CD4-positive, alpha-beta T cell (primary cell): ENCODE measurements at regions not wholly inside any gene's neighbourhood (a gene's known extent, or its start where the extent isn't known, plus 50 kb on each side); places are given as distances from the start of the nearest gene placed in this dataset.
"Not testable (repeated sequence)": the region's sequence is repeated elsewhere in the genome, so short reads cannot be mapped to it uniquely, and the experiment has no call there.

ENCODE experiments used
- ATAC-seq: fragments of 200-7000 bp; cut with Tn5 transposase; one replicate; pipeline ENCODE4 v1.10.0; 2022; ENCODE audit warnings: mild to moderate bottlenecking; ENCODE audit not compliant: poor library complexity
- CTCF ChIA-PET: fragments of 350-600 bp; sonication (Branson Sonifier 250); formaldehyde crosslinking; loops from one replicate; lab custom pipeline; 2021; ENCODE audit warnings: antibody characterized with exemption, inconsistent platforms; lab: Charles Lee
- POLR2A ChIA-PET: fragments of 350-600 bp; sonication (Branson Sonifier 250); formaldehyde crosslinking; loops from one replicate; lab custom pipeline; 2021; ENCODE audit warnings: antibody characterized with exemption, inconsistent platforms; lab: Charles Lee
- DNase-seq, 14 experiments: peaks; one replicate each; pipeline ENCODE4 v3.0.0-alpha.2; 2013 to 2020; ENCODE audit warnings: mixed read lengths in 2 of 14
- H3K27ac ChIP-seq, 2 donors: one replicate each; pipeline versions ENCODE4 v1.5.1 to v1.7.0; 2013; ENCODE audit warnings: low read length in 2 of 2, low read depth in 1 of 2, mild to moderate bottlenecking in 1 of 2
- H3K27me3 ChIP-seq, 2 experiments: 1 replicate in 1 of 2; 2 replicates in 1 of 2; pipeline versions ENCODE4 v1.6.1 to v1.7.0; 2013; ENCODE audit warnings: low read length in 2 of 2, control low read depth in 1 of 2, mild to moderate bottlenecking in 1 of 2, moderate library complexity in 1 of 2; ENCODE audit not compliant: insufficient read depth in 2 of 2, control insufficient read depth in 1 of 2
- H3K36me3 ChIP-seq: one replicate; pipeline ENCODE4 v1.6.1; 2013; ENCODE audit warnings: low read length, control low read depth; ENCODE audit not compliant: insufficient read depth
- H3K4me1 ChIP-seq: one replicate; pipeline ENCODE4 v1.6.1; 2013; ENCODE audit warnings: low read length, control low read depth; ENCODE audit not compliant: insufficient read depth
- H3K4me3 ChIP-seq: one replicate; pipeline ENCODE4 v1.5.1; 2013; ENCODE audit warnings: mild to moderate bottlenecking, low read length, moderate library complexity
- H3K9me3 ChIP-seq, 2 experiments: 1 replicate in 1 of 2; 2 replicates in 1 of 2; pipeline versions ENCODE4 v1.6.1 to v1.7.0; 2013; ENCODE audit warnings: low read length in 2 of 2, mild to moderate bottlenecking in 2 of 2, control low read depth in 1 of 2, moderate library complexity in 1 of 2; ENCODE audit not compliant: control insufficient read depth in 1 of 2, insufficient read depth in 1 of 2
- H3K27ac Mint-ChIP-seq: one replicate; pipeline ENCODE4 v1.8.0; 2020; ENCODE audit warnings: mixed read lengths
- H3K27me3 Mint-ChIP-seq: one replicate; pipeline ENCODE4 v1.8.0; 2021; ENCODE audit warnings: mixed read lengths
- H3K36me3 Mint-ChIP-seq: one replicate; pipeline ENCODE4 v1.8.0; 2021; ENCODE audit warnings: low read depth, mixed read lengths
- H3K4me1 Mint-ChIP-seq: one replicate; pipeline ENCODE4 v1.8.0; 2021; ENCODE audit warnings: low read depth, mixed read lengths
- H3K4me3 Mint-ChIP-seq: one replicate; pipeline ENCODE4 v1.8.0; 2020; ENCODE audit warnings: mild to moderate bottlenecking, mixed read lengths
- H3K9me3 Mint-ChIP-seq: one replicate; pipeline ENCODE4 v1.8.0; 2020; ENCODE audit warnings: mixed read lengths
- CTCF ChIP-seq: fragments of 200-600 bp; IDR thresholded peaks from one replicate; pipeline ENCODE4 v1.8.0; 2022; ENCODE audit warnings: antibody characterized with exemption, mild to moderate bottlenecking
- intact Hi-C, 2 experiments: fragments of 100-400 bp; cut with DNase I in 1 of 2; cut with micrococcal nuclease in 1 of 2; formaldehyde crosslinking; loops; one replicate each; pipeline versions ENCODE4 v1.15.1 to v1.9.0; 2023 to 2025; cut with DNase I, micrococcal nuclease

GRCh38 chr7:32775809-32776208, 115.8 kb downstream of the KBTBD2 start:
- H3K27me3 ChIP-seq, intact Hi-C loops, H3K4me3 Mint-ChIP-seq, ATAC-seq, H3K4me3 ChIP-seq, CTCF ChIA-PET, H3K36me3 Mint-ChIP-seq, H3K4me1 ChIP-seq, H3K36me3 ChIP-seq, H3K9me3 Mint-ChIP-seq, H3K27ac ChIP-seq, H3K4me1 Mint-ChIP-seq, DNase-seq, H3K9me3 ChIP-seq, POLR2A ChIA-PET, H3K27ac Mint-ChIP-seq: not testable (repeated sequence)
- H3K27me3 Mint-ChIP-seq = peaks cover 31% of the 10 kb centered on the region

GRCh38 chr7:32774541-32774951, 117.0 kb downstream of the KBTBD2 start:
- no peak for TF ChIP-seq CTCF
- H3K27ac Mint-ChIP-seq = no peak overlapping the region
- H3K36me3 Mint-ChIP-seq = no peaks in the 10 kb centered on the region
- no peak for DNase-seq
- no peak for ATAC-seq
- Histone ChIP-seq H3K9me3 (no peaks in the 10 kb centered on the region), H3K27ac (no peak overlapping the region), H3K4me1 (no peaks in the 10 kb centered on the region), H3K27me3 (peaks cover 4% of the 10 kb centered on the region in 2 experiments), H3K36me3 (no peaks in the 10 kb centered on the region), H3K4me3 (no peak overlapping the region)
- intact Hi-C loops = no loop called here
- H3K27me3 Mint-ChIP-seq = peaks cover 31% of the 10 kb centered on the region
- H3K9me3 Mint-ChIP-seq = no peaks in the 10 kb centered on the region
- ChIA-PET POLR2A (no interaction called here), CTCF (no interaction called here)
- no peak overlapping the region for H3K4me3 Mint-ChIP-seq
- no peaks in the 10 kb centered on the region for H3K4me1 Mint-ChIP-seq

GRCh38 chr7:32768866-32769510, 122.6 kb downstream of the KBTBD2 start:
- H3K4me1 Mint-ChIP-seq, CTCF ChIA-PET, H3K4me3 Mint-ChIP-seq, H3K27ac Mint-ChIP-seq, H3K9me3 Mint-ChIP-seq, H3K36me3 Mint-ChIP-seq, H3K27ac ChIP-seq, H3K4me3 ChIP-seq, H3K4me1 ChIP-seq, DNase-seq, ATAC-seq, POLR2A ChIA-PET, H3K36me3 ChIP-seq, H3K9me3 ChIP-seq: not testable (repeated sequence)
- H3K27me3 ChIP-seq = peaks cover 5 to 17% of the 10 kb centered on the region in 2 experiments
- intact Hi-C loops = loop anchor here (5.0 to 10.0 kb wide), 4 partner anchors 173 to 1163 kb away; no protein-coding TSS in a partner anchor
- peaks cover 59% of the 10 kb centered on the region for H3K27me3 Mint-ChIP-seq

- H3K36me3 ChIP-seq, H3K9me3 Mint-ChIP-seq, CTCF ChIA-PET, H3K36me3 Mint-ChIP-seq, H3K4me3 Mint-ChIP-seq, POLR2A ChIA-PET, H3K27ac ChIP-seq, H3K4me1 Mint-ChIP-seq, H3K4me1 ChIP-seq, H3K4me3 ChIP-seq, H3K9me3 ChIP-seq, ATAC-seq, DNase-seq, H3K27ac Mint-ChIP-seq: not testable (repeated sequence)
- H3K27me3 Mint-ChIP-seq = peaks cover 65% of the 10 kb centered on the region
- intact Hi-C loops = loop anchor here (5.0 to 10.0 kb wide), 4 partner anchors 174 to 1164 kb away; no protein-coding TSS in a partner anchor
- H3K27me3 ChIP-seq = peaks cover 9 to 21% of the 10 kb centered on the region in 2 experiments
These were observed 123.2 kb downstream of the KBTBD2 start for GRCh38 chr7:32768338-32768737.
